DMS 273 treated with DMSO at 0.1 percent for 48 hours (cell line): ENCODE measurements at regions not wholly inside any gene's neighbourhood (a gene's known extent, or its start where the extent isn't known, plus 50 kb on each side); places are given as distances from the start of the nearest gene placed in this dataset.

Source experiments
- DNase-seq: peaks from one replicate; lab custom pipeline; 2025; lab: John Stamatoyannopoulos, UW

DNA sequence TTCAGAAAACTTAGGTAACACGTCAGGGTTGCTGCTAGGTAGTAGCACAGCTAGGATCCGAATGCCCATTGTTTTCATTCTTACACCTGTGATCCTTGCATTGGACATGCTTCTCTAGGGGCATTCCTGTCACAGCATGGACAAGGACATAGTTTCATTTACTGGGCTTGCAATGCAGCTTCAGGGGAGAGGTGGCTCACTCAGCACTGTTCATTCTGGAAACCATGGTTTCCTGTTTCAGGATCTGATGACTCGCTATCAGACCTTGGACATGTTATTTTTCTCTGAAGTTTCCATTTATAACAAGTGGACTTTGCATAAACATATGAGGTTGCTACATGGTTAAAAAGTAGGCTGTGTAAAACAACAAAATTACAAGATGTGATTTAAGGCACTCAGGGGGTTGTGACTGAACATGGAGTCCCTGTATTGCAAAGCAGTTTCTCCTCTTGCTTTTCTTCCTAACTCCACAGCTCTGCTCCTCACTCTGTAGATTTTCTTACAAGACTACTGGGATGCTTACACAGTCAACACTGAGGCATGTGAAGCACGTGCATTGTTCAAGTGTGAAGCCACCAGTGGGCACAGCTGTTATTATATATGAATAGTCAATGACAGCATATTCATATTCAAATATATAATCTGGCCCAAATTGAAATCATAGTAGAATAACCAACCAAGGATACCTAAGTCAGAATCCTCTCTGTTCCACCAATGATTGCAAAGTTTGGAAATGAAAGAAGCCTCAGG, 66.1 kb upstream of the STK32A start:
- DNase-seq: no peak

DNA sequence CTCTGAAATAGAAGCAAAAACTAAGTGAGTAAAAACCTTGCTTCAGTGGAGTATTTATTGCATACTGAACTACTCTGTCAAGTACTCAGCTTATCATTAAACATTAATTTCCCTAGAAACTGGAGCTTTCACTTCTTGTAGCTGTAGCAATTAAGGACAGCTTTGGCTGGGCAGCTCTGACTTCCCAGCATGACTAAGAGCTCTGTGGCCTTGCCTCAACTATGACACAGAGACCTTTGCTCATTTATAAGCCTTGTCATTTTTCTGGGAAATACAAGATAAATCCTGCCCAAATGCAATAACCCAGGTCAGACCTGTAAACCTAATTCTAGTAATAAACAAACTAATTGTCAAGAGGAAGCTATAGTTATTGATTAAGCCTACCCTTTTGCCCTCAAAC, 65.4 kb upstream of the STK32A start:
- no peak for DNase-seq

DNA sequence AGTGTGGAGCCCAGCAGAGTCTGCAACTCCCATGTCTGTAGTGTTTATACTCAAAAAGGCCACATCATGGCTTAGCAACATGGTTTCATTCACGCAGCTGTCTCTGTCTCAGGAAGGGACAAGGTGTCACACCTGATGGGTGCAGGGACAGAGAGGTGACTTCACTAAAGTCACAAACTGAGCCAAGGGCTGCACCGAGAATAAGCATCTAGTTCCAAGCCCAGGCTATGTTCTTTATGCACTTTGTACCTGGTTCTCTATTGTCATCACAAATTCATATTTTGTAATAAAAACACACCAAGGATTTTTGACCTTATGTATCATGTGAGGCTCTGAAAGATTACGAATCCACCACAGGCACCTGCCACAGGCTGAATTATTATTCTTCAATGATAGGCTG, 64.9 kb upstream of the STK32A start:
- no peak for DNase-seq

DNA sequence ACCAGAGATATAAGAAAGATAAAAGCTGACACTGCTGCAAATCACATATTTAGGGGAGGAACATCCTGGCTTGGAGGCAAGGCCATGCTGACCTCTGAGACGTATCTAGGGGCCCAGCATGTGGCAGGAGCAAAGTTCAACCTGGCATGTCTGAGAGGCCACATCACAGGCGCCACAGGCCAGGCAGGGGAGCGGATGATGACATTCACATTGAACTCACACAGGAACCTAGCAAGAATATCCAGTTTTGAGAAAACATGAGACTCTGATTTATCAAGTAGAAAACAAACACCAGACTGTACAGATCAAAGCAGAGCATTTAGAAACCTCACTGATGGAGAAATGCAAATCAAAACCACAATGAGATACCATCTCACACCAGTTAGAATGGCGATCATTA, 64.2 kb upstream of the STK32A start:
- DNase-seq: no peak

DNA sequence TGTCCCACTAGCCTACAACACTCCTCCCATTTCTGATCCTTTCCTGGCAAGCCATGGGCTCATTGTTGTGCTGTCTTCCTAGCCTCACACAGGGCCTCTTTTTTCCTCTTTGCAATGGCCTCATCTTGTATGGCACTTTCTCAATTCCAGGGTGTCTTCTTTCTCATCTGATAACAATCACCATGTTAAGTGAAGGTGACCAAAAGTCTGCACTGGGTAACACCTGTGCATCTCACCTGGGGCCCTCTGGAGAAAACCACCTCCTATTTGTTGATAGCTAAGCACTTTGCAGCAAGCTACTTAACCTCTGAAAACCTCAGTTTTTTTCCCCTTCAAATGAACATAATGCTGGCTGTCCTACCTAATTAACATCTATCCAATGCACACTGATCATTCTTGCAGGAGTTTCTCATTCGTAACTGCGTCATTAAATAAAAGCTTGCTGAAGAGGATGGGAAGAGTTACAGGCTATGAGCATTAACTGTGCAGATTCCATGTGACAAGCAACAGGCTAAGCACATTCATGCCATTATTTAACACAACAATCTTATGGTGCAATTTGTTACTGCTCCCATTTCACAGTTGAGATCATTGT, 60.1 kb upstream of the STK32A start:
- no peak for DNase-seq

DNA sequence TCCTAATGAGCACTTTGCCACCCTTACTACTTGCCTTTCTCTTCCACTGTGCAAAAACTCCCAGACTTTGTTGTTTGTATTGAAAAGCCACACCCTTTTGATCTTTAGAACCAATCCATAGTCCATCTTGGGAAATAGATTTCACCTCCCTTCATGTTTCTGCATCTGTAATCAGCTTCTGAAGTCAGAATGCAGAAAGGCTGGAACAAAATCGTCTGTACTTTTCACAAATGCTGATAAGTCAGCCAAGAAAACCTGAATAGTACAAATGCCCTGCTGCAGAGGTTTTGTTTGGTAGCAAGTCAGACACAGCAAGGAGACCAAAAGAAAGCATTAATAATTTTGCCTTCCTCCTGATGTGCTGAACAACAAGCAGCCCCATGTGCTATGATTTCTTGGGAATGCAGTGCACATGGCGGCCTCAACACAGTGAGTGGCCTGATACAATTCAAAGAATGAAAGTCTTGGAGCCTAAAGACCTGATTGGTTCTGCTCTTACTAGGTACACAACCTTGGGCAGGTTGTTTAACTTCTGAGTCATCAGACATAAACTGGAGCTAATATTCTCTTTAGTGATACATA, 59.2 kb upstream of the STK32A start:
- DNase-seq: no peak

DNA sequence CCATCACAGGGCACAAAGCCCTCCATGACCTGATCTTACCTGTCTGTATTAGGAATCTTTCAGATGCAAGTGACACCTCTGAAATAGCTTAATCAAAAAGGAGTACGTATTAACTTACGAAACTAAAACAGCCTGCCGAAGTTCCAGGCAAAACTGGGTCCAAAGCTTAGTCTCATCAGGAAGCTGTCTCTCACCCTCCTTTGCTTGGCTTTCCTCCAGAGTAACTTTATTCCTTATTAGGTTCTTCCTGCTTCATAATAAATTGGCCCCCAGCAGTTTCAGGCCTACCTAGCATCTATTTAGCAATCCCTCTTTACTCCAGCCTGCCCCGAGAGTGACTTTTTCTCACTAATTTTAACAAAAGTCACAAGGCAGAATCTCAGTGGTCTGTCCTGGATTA, 58.4 kb upstream of the STK32A start:
- no peak for DNase-seq

DNA sequence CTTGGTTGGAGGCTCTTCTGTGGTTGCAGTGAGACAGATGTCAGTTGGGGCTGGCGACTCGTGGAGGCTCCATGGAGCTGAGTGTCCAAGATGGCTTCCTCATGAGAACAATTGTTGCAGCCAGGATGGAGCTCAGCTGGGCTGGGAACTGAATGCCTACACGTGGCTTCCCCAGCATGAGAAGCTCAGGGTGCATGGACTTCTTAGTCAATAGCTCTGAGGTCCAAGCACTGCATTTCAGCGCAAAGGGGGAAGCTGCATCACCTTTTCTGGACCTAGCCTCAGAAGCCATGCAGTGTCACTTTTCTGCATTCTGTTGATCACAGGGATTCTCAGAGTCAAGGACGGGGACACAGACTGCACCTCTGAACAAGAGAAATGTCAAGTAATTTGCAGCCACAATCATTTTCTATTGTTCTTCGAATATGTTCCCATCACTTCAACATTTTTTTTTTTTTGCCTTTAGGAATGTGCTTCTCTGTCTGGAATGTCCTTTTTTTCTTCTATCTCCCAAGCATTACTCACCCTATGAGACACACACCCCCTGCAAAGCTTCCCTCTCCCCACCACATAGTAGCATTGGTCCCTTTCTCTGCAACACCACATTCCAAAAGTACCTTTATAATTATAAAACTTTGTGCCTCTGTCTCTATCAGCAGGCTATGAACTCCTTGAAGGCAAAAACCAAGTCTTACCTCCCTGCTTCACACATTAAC, 57.5 kb upstream of the STK32A start:
- DNase-seq: no peak

DNA sequence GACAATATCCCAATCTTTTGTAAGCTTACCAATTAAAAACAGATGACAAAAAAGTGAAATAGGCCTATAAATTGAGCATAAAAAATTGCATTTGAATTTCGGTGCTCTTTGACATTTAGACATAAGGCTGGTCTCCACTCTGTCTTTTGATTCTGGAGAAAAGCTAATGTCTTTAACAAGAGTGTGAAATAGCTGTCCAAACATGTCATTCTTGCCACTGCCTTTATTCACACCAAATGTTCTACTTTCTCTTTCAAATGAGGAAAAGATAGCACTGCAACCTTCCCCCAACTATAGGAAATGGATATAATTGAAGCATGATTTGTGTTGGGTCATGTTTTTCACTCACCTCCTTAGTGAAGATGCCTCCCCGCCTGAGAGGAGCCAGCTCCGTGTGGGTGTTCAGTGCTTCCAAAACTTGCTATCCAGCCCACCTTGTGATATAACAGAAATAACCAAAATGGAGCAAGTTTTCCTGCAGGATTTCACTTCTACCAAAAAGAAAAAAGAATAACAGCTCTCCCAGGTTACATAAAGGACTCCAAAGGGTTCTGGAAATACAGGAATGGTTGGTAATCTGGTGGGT, 55.2 kb upstream of the STK32A start:
- no peak for DNase-seq

DNA sequence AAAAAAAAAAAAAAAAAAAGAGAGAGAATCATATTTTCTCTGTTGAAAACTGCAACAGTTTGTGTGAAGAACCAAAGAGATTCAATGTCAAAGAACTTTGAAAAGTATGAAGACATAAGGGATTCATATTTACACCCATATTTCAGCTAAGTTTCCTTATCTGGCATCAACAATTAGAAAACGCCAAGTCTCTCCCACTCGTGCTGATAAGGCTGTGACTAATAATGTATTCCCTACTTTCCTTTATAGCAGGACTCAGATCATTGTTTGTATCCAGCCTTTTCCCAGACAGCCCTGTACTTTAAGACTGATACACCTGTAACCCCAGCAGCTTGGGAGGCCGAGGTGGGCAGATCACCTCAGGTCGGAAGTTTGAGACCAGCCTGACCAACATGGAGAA, 54.1 kb upstream of the STK32A start:
- DNase-seq: no peak
